ENCODE measurements at regions not wholly inside any gene's neighbourhood (a gene's known extent, or its start where the extent isn't known, plus 50 kb on each side); places are given as distances from the start of the nearest gene placed in this dataset.

GRCh38 chr11:13065200-13065787 is 56.2 kb downstream of the RASSF10 start:
- no peak for TF ChIP-seq POLR2A (IDR thresholded peaks at IDR 0.05; ENCODE audit: low read length)
- TF ChIP-seq GATA1 (IDR thresholded peaks at IDR 0.05; ENCODE audit: low read depth, low read length): no peak

Data from erythroblast (primary cell).